ENCODE measurements at regions not wholly inside any gene's neighbourhood (a gene's known extent, or its start where the extent isn't known, plus 50 kb on each side); places are given as distances from the start of the nearest gene placed in this dataset.

DNA sequence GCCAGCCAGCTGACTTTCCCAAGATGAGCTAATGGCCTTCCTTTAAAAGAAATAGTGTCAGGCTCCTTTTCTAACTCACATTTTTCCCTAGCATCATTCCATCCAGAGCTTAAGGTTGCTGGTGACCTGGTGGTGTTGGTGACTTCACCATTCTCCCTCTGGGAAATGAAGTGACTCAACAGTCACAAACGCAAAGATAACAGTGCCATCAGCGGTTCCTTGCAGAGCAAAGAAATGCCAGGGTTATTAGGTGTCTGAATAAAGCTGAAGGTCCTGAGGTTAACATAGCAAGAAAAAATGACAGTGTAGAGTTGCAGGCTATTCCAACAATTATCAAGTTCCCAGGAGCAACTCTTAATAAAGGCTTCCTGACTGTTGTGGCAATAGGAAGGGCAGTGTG, 111.8 kb upstream of the SLC44A1 start:
- Histone ChIP-seq H3K27ac (no peak overlapping the region), H3K4me3 (no peak overlapping the region)

DNA sequence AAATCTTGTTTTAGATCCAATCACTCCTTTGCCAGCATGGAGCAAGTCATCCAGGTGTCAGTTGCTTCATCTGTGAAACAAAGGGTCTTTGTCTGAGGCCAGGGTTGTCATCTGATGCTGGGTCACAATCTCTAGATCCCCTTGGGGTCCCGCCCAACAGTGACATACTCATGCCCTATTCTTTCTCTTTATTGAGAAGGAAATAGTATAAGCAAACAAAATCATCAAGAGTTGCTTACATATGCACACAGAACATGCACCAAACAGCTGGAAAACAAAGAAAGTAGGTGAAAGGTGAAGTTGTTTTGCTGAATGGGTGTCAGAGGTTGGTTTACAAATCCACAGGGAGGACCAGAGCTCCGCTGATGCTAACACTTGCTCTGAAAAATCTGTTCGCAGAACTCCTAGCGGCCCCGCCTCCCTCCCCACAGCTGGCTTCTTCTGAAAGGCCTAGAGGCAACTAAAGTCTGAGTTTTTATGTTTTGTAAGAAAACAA, 106.1 kb upstream of the SLC44A1 start:
- H3K4me3 ChIP-seq = no peak overlapping the region
- H3K27ac ChIP-seq = no peak overlapping the region

- no peak overlapping the region for H3K4me3 ChIP-seq
- H3K27ac ChIP-seq = peak overlapping the region in 8 of 21 experiments; percentile 6 to 77 (median 52)
Observed at GRCh38 chr9:105141146-105141975, 103.1 kb upstream of the SLC44A1 start.

- Histone ChIP-seq H3K27ac (peak overlapping the region in 8 of 21 experiments; percentile 6 to 77 (median 56)), H3K4me3 (no peak overlapping the region)
Observed at GRCh38 chr9:105141976-105142250, 102.5 kb upstream of the SLC44A1 start.

GRCh38 chr9:105142406-105143135, 101.9 kb upstream of the SLC44A1 start:
- H3K27ac ChIP-seq = peak overlapping the region in 6 of 21 experiments; percentile 6 to 77 (median 63)
- H3K4me3 ChIP-seq = no peak overlapping the region

- Histone ChIP-seq H3K27ac (no peak overlapping the region), H3K4me3 (no peak overlapping the region)
Observed at GRCh38 chr9:105143136-105143430, 101.4 kb upstream of the SLC44A1 start.

DNA sequence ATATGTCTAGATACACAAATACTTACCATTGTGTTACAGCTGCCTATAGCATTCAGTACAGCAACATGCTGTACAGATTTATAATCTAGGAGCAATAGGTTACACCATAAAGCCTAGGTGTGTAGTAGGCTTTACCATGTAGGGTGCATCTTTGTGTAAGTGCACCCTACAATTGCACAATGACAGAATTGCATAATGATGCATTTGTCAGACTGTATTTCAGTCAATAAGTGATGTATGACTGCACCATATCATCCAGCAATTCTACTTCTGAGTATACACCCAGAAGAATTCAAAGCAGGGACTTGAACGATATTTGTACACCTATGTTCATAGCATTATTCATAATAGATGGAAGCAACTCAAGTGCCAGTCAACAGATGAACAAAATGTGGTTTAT, 100.4 kb upstream of the SLC44A1 start:
- peak overlapping the region in 1 of 21 experiments; percentile 29 for H3K27ac ChIP-seq
- no peak overlapping the region for H3K4me3 ChIP-seq

- Histone ChIP-seq H3K4me3 (no peak overlapping the region), H3K27ac (peak overlapping the region in 2 of 21 experiments; percentile 29 to 48)
Observed at GRCh38 chr9:105144841-105145240, 99.6 kb upstream of the SLC44A1 start.

GRCh38 chr9:105146677-105147076, 97.8 kb upstream of the SLC44A1 start:
- no peak overlapping the region for H3K27ac ChIP-seq
- no peak overlapping the region for H3K4me3 ChIP-seq

DNA sequence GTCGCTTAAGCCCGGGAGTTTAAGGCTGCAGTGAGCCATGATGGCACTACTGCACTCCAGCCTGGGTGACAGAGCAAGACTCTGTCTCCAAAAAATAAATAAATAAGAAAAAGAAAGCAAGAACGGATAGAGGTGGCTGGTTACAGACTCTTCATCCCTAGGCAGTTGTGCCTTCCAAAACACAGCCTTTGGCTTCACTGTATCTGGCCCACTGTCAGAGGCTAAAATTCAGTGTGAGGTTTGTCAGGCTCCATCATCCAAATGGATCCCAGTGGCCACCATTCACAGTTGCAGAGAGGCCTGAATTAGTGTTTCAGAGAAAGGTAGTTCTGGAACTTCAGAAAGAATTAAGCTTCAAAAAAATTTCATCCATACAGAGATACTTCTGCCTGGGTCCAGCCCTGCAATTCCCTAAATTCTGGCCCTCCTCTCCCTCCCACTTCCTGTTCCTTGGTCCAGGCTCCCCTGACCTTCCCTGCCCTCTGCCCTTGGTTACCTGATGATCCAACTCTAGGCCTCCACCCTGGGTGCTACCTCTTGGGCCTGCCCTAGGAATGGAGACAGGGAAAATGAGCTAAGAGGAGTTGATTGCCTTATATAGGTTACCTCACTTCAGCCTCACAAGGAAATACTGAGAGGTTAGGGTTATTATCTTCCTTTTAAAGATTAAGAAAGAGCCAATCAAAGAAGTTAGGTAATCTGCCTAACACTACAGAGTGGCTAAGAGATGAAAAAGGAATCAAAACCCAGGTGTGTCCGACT, 97.2 kb upstream of the SLC44A1 start:
- Histone ChIP-seq H3K4me3 (no peak overlapping the region), H3K27ac (no peak overlapping the region)

DNA sequence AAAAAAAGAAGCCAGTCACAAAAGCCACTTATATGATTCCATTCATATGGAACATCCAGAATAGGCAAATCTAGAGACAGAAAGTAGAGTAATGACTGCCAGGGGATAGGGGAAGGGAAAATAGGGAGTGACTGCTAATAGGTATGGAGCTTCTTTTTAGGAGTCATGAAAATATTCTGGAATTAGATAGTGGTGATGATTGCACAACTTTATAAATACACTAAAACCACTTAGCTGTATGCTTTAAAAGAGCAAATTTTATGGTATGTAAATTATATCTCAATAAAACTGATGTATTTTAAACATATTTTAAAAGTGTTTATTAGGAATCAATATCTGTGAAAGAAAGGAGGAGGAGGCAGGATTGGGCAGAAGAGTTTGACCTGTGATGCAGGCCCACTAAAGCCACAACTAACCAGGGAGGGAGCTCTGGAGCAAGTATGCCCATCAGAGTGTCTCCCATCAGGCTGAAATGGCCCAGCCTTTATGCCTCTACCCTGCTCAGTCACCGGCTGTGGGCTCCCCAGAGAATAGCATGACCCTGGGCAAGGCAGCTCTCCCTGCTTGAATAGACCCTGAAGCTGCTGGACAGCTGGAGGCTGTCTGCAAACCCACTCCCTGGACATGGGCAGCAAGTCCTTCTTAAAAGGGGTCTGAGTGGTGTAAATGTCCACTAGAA, 96.0 kb upstream of the SLC44A1 start:
- no peak overlapping the region for H3K27ac ChIP-seq
- H3K4me3 ChIP-seq = no peak overlapping the region

DNA sequence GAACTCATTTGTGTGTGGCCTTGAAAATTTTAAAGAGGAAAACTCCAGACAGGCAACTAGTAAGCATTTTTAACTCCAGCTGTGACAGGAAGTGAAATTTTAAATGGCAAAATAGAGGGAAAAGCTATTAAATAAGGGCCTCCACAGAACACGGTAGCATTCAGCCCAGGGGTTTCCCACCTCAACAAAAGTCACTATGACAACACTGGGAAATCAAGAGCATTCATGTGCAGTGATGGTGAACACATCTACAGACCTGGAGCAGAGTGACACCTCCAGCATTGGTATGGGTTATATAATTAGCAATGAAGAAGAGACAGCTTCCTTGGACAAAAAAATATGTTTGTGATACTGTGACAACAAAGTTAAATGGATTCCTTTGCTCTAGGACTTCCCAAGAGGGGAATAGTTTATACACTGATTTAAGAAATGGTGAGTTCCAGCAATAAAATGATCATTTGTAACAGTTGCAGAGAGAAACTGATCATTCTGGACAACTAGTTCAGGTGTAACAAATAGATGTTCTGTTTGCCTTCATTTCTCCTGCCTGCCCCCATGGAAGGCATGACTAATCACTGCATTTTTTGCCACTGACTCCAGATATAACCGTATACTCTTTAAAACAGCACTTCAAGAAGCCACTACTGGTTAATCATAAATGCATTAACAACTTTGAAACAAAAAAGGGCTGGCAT, 93.3 kb upstream of the SLC44A1 start:
- no peak overlapping the region for H3K4me3 ChIP-seq
- no peak overlapping the region for H3K27ac ChIP-seq

GRCh38 chr9:105151686-105151995, 92.8 kb upstream of the SLC44A1 start:
- Histone ChIP-seq H3K27ac (no peak overlapping the region), H3K4me3 (no peak overlapping the region)

GRCh38 chr9:105154723-105155191, 89.7 kb upstream of the SLC44A1 start:
- Histone ChIP-seq H3K4me3 (no peak overlapping the region), H3K27ac (peak overlapping the region in 2 of 21 experiments; percentile 7 to 19)

DNA sequence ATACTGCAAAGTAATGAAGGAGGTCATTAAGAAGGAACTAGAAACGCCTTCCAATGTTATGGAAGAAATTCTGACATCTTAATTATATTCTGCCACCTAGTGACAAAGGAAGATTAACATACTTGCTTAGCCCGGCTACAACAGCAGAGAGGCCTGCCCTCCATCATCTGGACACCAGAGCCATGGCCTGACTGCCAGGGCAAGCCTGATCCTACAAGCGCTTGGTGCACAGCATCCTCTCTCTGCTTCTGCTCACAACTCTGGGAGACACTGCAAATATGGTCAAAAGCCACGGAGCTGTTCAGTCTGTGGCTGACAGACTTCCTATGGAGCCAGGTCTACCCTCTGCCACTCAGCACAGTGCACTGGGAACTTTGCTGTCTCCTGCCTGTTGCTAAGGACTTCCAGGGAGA, 87.3 kb upstream of the SLC44A1 start:
- Histone ChIP-seq H3K27ac (no peak overlapping the region), H3K4me3 (no peak overlapping the region)

DNA sequence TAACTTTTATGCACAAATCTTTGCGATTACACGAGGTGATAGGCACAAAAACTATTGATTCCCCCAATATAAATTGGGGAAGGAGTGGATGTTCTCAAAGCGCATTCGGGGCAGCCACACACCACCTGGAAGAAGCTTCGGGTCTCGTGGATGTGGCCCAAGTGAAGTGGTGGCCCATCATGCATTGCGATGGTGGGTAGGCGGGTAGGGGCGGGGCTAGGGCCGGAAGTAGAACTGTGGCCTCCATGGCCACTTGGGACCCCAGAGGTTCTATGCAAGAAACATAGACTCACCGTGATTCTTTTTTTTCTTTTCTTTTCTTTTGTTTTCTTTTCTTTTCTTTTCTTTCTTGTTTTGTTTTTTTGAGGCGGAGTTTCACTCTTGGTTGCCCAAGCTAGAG, 86.4 kb upstream of the SLC44A1 start:
- H3K4me3 ChIP-seq = no peak overlapping the region
- H3K27ac ChIP-seq = no peak overlapping the region

- Histone ChIP-seq H3K4me3 (no peak overlapping the region), H3K27ac (no peak overlapping the region)
Observed at GRCh38 chr9:105158898-105159297, 85.6 kb upstream of the SLC44A1 start.

DNA sequence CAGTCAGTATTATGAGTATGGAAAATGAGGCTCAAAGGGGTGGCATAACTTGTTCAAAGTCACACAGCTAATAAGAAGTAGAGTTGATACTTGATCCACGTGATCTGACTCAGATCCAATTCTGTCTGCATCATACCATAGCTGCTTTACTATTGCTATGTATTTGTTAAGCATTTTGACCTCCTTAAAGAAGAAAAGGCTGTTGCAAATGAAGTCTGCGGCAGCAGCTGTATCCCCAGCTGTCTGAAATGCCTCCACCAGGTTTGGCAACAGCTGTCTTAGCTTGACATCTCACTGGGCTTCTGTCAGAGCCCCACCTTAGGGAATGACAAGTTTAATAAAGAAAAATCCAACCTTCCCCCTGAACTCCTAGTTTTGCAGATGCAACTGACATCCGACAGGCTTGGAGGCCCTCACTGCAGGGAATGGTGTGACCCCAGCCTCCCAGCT, 75.6 kb upstream of the SLC44A1 start:
- Histone ChIP-seq H3K27ac (no peak overlapping the region), H3K4me3 (no peak overlapping the region)

DNA sequence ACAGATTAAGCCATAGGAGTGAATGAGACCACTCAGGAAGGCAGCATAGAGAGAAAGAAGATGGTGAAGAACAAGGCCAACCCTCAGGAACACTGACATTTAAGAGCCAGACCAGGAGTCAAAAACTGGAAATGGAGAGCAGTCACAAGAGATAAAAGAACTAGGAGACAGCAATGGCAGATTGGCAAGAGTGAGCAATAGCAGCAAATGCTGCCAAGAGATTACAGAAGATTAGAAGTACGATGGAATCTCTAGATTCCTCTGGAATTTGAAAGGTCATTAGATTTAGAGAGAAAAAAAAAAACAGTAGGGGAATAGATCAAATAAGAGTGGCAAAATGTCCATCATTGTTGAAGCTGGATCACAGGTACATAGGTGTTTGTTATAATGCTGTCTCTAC, 73.4 kb upstream of the SLC44A1 start:
- Histone ChIP-seq H3K27ac (no peak overlapping the region), H3K4me3 (no peak overlapping the region)

Data from skin epidermis (tissue), 12 donors.